HL-60 (cell line): ENCODE measurements at regions not wholly inside any gene's neighbourhood (a gene's known extent, or its start where the extent isn't known, plus 50 kb on each side); places are given as distances from the start of the nearest gene placed in this dataset.

Source experiments
- CTCF ChIP-seq: IDR thresholded peaks from one replicate; pipeline ENCODE4 v1.5.1; 2011; ENCODE audit warnings: low read length, control low read depth, inconsistent platforms; ENCODE audit not compliant: insufficient read depth
- GABPA ChIP-seq: IDR thresholded peaks from 2 replicates; pipeline ENCODE4 v1.6.1; 2012; ENCODE audit warnings: low read depth
- POLR2AphosphoS5 ChIP-seq: IDR thresholded peaks from 2 replicates; pipeline ENCODE4 v1.6.1; 2012; ENCODE audit warnings: low read depth
- REST ChIP-seq: IDR thresholded peaks from 2 replicates; pipeline ENCODE4 v1.6.1; 2012; ENCODE audit warnings: low read depth; ENCODE audit not compliant: insufficient replicate concordance
- SPI1 ChIP-seq: IDR thresholded peaks from 2 replicates; pipeline ENCODE4 v1.6.1; 2012; ENCODE audit warnings: low read depth, mild to moderate bottlenecking, borderline replicate concordance

GRCh38 chr17:34847938-34848337, 113.3 kb downstream of the CCT6B start:
- TF ChIP-seq CTCF: no peak
- no peak for TF ChIP-seq POLR2AphosphoS5
- no peak for TF ChIP-seq REST
- no peak for TF ChIP-seq GABPA
- TF ChIP-seq SPI1: peak; percentile 78
